ENCODE measurements at regions not wholly inside any gene's neighbourhood (a gene's known extent, or its start where the extent isn't known, plus 50 kb on each side); places are given as distances from the start of the nearest gene placed in this dataset.

GRCh38 chr9:78577156-78577906, 280.4 kb downstream of the PSAT1 start:
- Mint-ChIP-seq H3K9me3 (ENCODE audit: unreplicated experiment) (no peaks in the 10 kb centered on the region), H3K4me1 (ENCODE audit: low read depth, unreplicated experiment) (peaks cover 3% of the 10 kb centered on the region), H3K4me3 (ENCODE audit: unreplicated experiment) (no peak overlapping the region), H3K36me3 (ENCODE audit: low read depth, unreplicated experiment) (no peaks in the 10 kb centered on the region), H3K27ac (ENCODE audit: unreplicated experiment) (no peak overlapping the region), H3K27me3 (ENCODE audit: low read depth, unreplicated experiment) (no peaks in the 10 kb centered on the region)
- Histone ChIP-seq H3K4me3 (ENCODE audit: insufficient read depth, low read depth, low read length) (no peak overlapping the region), H3K9ac (ENCODE audit: low read length) (no peak overlapping the region), H3K4me1 (ENCODE audit: insufficient read depth, low read length) (no peaks in the 10 kb centered on the region), H3K27ac (ENCODE audit: low read depth, low read length) (no peak overlapping the region), H3K79me2 (ENCODE audit: insufficient read depth, low read length) (no peaks in the 10 kb centered on the region), H3K36me3 (ENCODE audit: insufficient read depth, low read length) (no peaks in the 10 kb centered on the region), H3K4me2 (ENCODE audit: low read length) (no peak overlapping the region), H2AFZ (ENCODE audit: low read depth, low read length) (no peak overlapping the region), H4K20me1 (ENCODE audit: insufficient read depth, low read length) (no peaks in the 10 kb centered on the region), H3K27me3 (ENCODE audit: insufficient read depth, low read length) (no peaks in the 10 kb centered on the region), H3K9me3 (ENCODE audit: insufficient read depth, low read depth, low read length) (no peaks in the 10 kb centered on the region)
- TF ChIP-seq CTCF (IDR thresholded peaks at IDR 0.05; ENCODE audit: insufficient read depth, low read depth, low read length) (no peak), EZH2 (IDR thresholded peaks at IDR 0.05; ENCODE audit: insufficient read depth, low read length) (no peak)
- FAIRE-seq (no peak), DNase-seq (ENCODE audit: low read depth) (no peak)

GRCh38 chr9:78578072-78578471, 281.1 kb downstream of the PSAT1 start:
- no peaks in the 10 kb centered on the region for H3K27me3 ChIP-seq (ENCODE audit: insufficient read depth, low read length)
- H2AFZ ChIP-seq (ENCODE audit: low read depth, low read length) = no peak overlapping the region
- no peak overlapping the region for H3K4me3 ChIP-seq (ENCODE audit: insufficient read depth, low read depth, low read length)
- H3K79me2 ChIP-seq (ENCODE audit: insufficient read depth, low read length) = no peaks in the 10 kb centered on the region
- FAIRE-seq = no peak
- Mint-ChIP-seq H3K4me1 (ENCODE audit: low read depth, unreplicated experiment) (peaks cover 3% of the 10 kb centered on the region), H3K4me3 (ENCODE audit: unreplicated experiment) (no peak overlapping the region), H3K27me3 (ENCODE audit: low read depth, unreplicated experiment) (no peaks in the 10 kb centered on the region), H3K9me3 (ENCODE audit: unreplicated experiment) (peaks cover 2% of the 10 kb centered on the region), H3K36me3 (ENCODE audit: low read depth, unreplicated experiment) (no peaks in the 10 kb centered on the region), H3K27ac (ENCODE audit: unreplicated experiment) (no peak overlapping the region)
- no peak for TF ChIP-seq EZH2 (IDR thresholded peaks at IDR 0.05; ENCODE audit: insufficient read depth, low read length)
- TF ChIP-seq CTCF (IDR thresholded peaks at IDR 0.05; ENCODE audit: insufficient read depth, low read depth, low read length) = no peak
- H3K36me3 ChIP-seq (ENCODE audit: insufficient read depth, low read length) = no peaks in the 10 kb centered on the region
- no peak overlapping the region for H3K27ac ChIP-seq (ENCODE audit: low read depth, low read length)
- no peaks in the 10 kb centered on the region for H4K20me1 ChIP-seq (ENCODE audit: insufficient read depth, low read length)
- no peak overlapping the region for H3K9ac ChIP-seq (ENCODE audit: low read length)
- H3K9me3 ChIP-seq (ENCODE audit: insufficient read depth, low read depth, low read length) = no peaks in the 10 kb centered on the region
- no peak for DNase-seq (ENCODE audit: low read depth)
- no peak overlapping the region for H3K4me2 ChIP-seq (ENCODE audit: low read length)
- no peaks in the 10 kb centered on the region for H3K4me1 ChIP-seq (ENCODE audit: insufficient read depth, low read length)

GRCh38 chr9:78582821-78583220, 285.9 kb downstream of the PSAT1 start:
- H3K4me1 Mint-ChIP-seq (ENCODE audit: low read depth, unreplicated experiment) = no peaks in the 10 kb centered on the region
- H3K4me3 ChIP-seq (ENCODE audit: insufficient read depth, low read depth, low read length) = no peak overlapping the region
- no peak overlapping the region for H3K27ac ChIP-seq (ENCODE audit: low read depth, low read length)
- no peak overlapping the region for H3K9ac ChIP-seq (ENCODE audit: low read length)
- H3K27ac Mint-ChIP-seq (ENCODE audit: unreplicated experiment) = no peak overlapping the region
- DNase-seq (ENCODE audit: low read depth) (no peak), FAIRE-seq (no peak)
- TF ChIP-seq CTCF (IDR thresholded peaks at IDR 0.05; ENCODE audit: insufficient read depth, low read depth, low read length) (no peak), EZH2 (IDR thresholded peaks at IDR 0.05; ENCODE audit: insufficient read depth, low read length) (no peak)
- H3K9me3 ChIP-seq (ENCODE audit: insufficient read depth, low read depth, low read length) = no peaks in the 10 kb centered on the region
- H3K79me2 ChIP-seq (ENCODE audit: insufficient read depth, low read length) = no peaks in the 10 kb centered on the region
- no peaks in the 10 kb centered on the region for H3K36me3 Mint-ChIP-seq (ENCODE audit: low read depth, unreplicated experiment)
- H3K4me3 Mint-ChIP-seq (ENCODE audit: unreplicated experiment) = no peak overlapping the region
- H2AFZ ChIP-seq (ENCODE audit: low read depth, low read length) = no peak overlapping the region
- H3K36me3 ChIP-seq (ENCODE audit: insufficient read depth, low read length) = no peaks in the 10 kb centered on the region
- no peaks in the 10 kb centered on the region for H4K20me1 ChIP-seq (ENCODE audit: insufficient read depth, low read length)
- no peaks in the 10 kb centered on the region for H3K27me3 ChIP-seq (ENCODE audit: insufficient read depth, low read length)
- H3K27me3 Mint-ChIP-seq (ENCODE audit: low read depth, unreplicated experiment) = no peaks in the 10 kb centered on the region
- H3K4me1 ChIP-seq (ENCODE audit: insufficient read depth, low read length) = no peaks in the 10 kb centered on the region
- no peak overlapping the region for H3K4me2 ChIP-seq (ENCODE audit: low read length)
- H3K9me3 Mint-ChIP-seq (ENCODE audit: unreplicated experiment) = peaks cover 2% of the 10 kb centered on the region

Measured in astrocyte (in vitro differentiated cells and primary cell).